ENCODE measurements at regions not wholly inside any gene's neighbourhood (a gene's known extent, or its start where the extent isn't known, plus 50 kb on each side); places are given as distances from the start of the nearest gene placed in this dataset.

DNA sequence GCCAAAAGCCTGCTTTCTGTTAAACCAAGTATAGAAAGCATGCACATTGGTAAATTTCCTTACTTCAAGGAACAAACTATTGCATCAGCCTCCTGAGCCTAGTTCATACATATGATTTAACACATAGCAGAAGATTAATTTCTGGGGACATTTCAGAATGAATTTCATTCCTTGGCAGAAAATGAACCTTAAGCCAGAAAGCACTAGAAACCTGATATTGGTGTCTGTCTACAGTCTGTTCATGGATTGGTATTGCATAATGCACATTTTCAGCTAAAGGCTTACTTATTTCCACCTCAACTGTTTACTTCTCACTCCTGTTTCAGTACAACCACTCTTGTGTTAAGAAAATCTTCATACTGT, 1471.8 kb upstream of the NUDT12 start:
- DNase-seq (ENCODE audit: low read depth): no peak
- H3K4me3 ChIP-seq (ENCODE audit: low read depth, low read length): no peak overlapping the region

DNA sequence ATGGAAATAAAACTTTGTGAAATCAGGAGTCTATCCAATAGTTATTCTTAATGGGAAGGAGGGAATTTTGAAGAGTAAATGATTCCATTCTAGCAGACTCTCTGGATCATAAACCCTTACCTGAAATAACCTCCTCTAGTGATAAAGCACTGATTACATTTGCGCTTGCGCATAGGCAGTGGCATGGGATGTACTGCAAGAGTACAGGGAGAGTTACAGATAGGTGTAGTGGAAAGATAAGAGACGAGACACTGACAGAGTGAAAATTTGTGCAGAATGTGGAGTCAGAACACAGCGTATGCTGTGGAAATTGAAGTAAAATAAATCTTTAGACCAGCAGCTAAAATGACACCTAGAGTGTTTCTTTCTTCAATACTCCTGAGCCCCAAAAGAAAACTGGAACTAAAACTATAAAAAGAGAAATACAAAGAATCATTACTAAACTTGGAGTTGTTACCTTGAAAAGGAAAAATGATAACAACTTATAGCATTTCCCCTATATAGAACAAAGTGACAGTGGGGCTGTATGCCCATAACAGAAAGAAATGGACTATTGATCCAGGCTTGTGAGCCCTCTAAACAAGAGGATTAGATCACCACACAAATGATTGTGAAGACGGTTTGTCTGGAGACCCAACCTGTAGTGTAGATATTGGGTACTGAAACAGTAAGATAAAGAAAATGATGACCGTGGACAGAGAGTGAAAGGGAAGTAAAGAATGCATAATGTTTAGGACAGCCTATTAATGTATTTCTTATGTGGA, 1471.2 kb upstream of the NUDT12 start:
- Histone ChIP-seq H3K36me3 (ENCODE audit: control insufficient read depth, insufficient read depth, low read length) (no peaks in the 10 kb centered on the region), H3K4me3 (ENCODE audit: low read depth, low read length) (no peak overlapping the region), H3K27me3 (ENCODE audit: control insufficient read depth, insufficient read depth, low read length) (no peaks in the 10 kb centered on the region)
- DNase-seq (ENCODE audit: low read depth): no peak
- TF ChIP-seq, protein P1, sequence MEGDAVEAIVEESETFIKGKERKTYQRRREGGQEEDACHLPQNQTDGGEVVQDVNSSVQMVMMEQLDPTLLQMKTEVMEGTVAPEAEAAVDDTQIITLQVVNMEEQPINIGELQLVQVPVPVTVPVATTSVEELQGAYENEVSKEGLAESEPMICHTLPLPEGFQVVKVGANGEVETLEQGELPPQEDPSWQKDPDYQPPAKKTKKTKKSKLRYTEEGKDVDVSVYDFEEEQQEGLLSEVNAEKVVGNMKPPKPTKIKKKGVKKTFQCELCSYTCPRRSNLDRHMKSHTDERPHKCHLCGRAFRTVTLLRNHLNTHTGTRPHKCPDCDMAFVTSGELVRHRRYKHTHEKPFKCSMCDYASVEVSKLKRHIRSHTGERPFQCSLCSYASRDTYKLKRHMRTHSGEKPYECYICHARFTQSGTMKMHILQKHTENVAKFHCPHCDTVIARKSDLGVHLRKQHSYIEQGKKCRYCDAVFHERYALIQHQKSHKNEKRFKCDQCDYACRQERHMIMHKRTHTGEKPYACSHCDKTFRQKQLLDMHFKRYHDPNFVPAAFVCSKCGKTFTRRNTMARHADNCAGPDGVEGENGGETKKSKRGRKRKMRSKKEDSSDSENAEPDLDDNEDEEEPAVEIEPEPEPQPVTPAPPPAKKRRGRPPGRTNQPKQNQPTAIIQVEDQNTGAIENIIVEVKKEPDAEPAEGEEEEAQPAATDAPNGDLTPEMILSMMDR (IDR thresholded peaks at IDR 0.05; ENCODE audit: insufficient read depth, low read length, poor library complexity, severe bottlenecking): no peak

More for the DNA sequence above, 1471.8 kb upstream of the NUDT12 start:
- TF ChIP-seq, protein P1 (IDR thresholded peaks at IDR 0.05; ENCODE audit: insufficient read depth, low read length, poor library complexity, severe bottlenecking): no peak
- Histone ChIP-seq H3K36me3 (ENCODE audit: control insufficient read depth, insufficient read depth, low read length) (no peaks in the 10 kb centered on the region), H3K27me3 (ENCODE audit: control insufficient read depth, insufficient read depth, low read length) (no peaks in the 10 kb centered on the region)

DNA sequence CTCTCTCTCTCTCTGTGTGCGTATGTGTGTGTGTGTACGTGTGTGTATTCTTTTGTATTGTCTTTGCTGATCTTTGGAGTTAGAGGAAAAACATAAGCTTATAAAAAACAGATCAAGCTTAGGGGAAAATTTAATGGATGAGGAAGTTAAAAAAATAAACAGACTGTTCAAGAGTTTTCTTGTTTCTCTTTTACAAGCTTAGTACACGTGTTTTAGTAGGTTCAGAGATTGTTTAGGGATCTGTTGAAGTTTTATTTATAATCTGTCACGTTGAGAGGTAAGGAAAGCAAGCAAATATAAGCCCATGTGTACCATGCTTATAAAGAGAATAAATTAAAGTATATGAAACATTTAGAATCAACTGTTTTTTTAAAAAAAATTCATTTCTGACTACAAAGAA, 1470.3 kb upstream of the NUDT12 start:
- TF ChIP-seq, protein P1 (IDR thresholded peaks at IDR 0.05; ENCODE audit: insufficient read depth, low read length, poor library complexity, severe bottlenecking): no peak
- no peak for DNase-seq (ENCODE audit: low read depth)
- H3K4me3 ChIP-seq (ENCODE audit: low read depth, low read length): no peak overlapping the region
- H3K27me3 ChIP-seq (ENCODE audit: control insufficient read depth, insufficient read depth, low read length): no peaks in the 10 kb centered on the region
- no peaks in the 10 kb centered on the region for H3K36me3 ChIP-seq (ENCODE audit: control insufficient read depth, insufficient read depth, low read length)

DNA sequence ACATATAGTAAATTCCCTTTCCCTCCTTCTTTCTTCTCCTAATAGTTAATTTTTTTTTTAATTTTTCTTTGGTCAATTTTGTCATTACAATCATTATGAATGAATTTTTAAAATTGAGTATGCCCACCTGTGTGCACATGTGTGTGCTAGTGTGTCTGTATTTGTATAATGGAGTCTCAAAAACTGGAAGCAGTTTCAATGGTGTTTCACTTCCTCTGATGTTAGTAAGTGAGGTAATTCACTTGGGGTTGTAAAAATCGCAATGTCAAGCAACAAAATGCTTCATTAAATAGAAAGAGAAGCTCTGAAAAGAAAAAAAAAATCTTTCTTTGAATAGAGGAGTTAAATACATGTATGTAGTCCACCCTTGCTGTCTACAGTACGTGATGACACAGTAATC, 1467.6 kb upstream of the NUDT12 start:
- Histone ChIP-seq H3K36me3 (ENCODE audit: control insufficient read depth, insufficient read depth, low read length) (no peaks in the 10 kb centered on the region), H3K4me3 (ENCODE audit: low read depth, low read length) (no peak overlapping the region)
- TF ChIP-seq, protein P1 (IDR thresholded peaks at IDR 0.05; ENCODE audit: insufficient read depth, low read length, poor library complexity, severe bottlenecking): no peak

DNA sequence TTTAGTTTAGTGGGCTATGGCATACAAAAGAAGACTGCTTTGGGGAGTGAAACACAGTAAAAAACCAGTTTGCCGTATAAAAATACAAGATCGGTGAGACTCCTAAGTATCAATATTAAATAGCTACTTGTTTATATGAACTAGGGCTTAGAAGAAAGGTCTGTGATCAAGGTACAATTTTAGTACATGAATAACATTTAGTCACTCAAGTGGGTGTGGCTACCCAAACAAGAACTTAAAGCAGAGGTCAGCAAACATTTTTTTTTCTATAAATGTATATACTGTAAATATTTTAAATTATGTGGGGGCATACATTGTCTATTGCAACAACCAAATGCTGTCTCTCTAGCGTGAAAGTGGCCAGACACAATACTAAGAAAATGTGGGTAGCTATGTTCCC, 1452.5 kb upstream of the NUDT12 start:
- Histone ChIP-seq H3K27me3 (ENCODE audit: control insufficient read depth, insufficient read depth, low read length) (no peaks in the 10 kb centered on the region), H3K36me3 (ENCODE audit: control insufficient read depth, insufficient read depth, low read length) (no peaks in the 10 kb centered on the region), H3K4me3 (ENCODE audit: low read depth, low read length) (no peak overlapping the region)
- TF ChIP-seq, protein P1 (IDR thresholded peaks at IDR 0.05; ENCODE audit: insufficient read depth, low read length, poor library complexity, severe bottlenecking): no peak
- no peak for DNase-seq (ENCODE audit: low read depth)

More for the DNA sequence above, 1467.6 kb upstream of the NUDT12 start:
- no peaks in the 10 kb centered on the region for H3K27me3 ChIP-seq (ENCODE audit: control insufficient read depth, insufficient read depth, low read length)
- DNase-seq (ENCODE audit: low read depth): no peak

DNA sequence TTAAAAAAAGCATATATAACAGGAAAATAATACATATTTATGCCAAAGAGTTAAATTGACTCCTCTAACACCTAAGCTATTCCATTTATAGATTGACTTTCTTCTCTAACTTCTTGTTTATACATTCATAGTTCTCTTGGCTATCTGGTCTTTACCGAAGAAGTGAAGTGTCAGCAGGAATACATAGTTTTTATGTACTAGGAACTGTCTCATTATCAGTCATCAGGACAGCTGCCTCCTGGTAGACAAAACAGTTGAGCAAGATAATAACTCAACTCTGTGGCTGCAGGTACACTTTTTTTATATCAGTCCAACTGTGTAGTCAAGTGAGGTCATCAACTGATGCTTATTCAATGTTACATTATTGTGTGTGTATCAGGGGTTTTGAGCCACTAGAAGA, 1436.0 kb upstream of the NUDT12 start:
- TF ChIP-seq, protein P1 (IDR thresholded peaks at IDR 0.05; ENCODE audit: insufficient read depth, low read length, poor library complexity, severe bottlenecking): no peak
- H3K36me3 ChIP-seq (ENCODE audit: control insufficient read depth, insufficient read depth, low read length): no peaks in the 10 kb centered on the region
- no peak for DNase-seq (ENCODE audit: low read depth)
- H3K27me3 ChIP-seq (ENCODE audit: control insufficient read depth, insufficient read depth, low read length): no peaks in the 10 kb centered on the region
- no peak overlapping the region for H3K4me3 ChIP-seq (ENCODE audit: low read depth, low read length)
